WTC11 (cell line): ENCODE measurements at regions not wholly inside any gene's neighbourhood (a gene's known extent, or its start where the extent isn't known, plus 50 kb on each side); places are given as distances from the start of the nearest gene placed in this dataset.

Experiments used
- AFF4 ChIP-seq: sonication (generic); formaldehyde crosslinking; IDR thresholded peaks from 2 replicates; pipeline ENCODE4 v1.8.1; 2023; ENCODE audit warnings: mild to moderate bottlenecking, missing genetic modification reagents, borderline replicate concordance
- ATF6 ChIP-seq: sonication (generic); formaldehyde crosslinking; IDR thresholded peaks from 2 replicates; pipeline ENCODE4 v1.8.1; 2023; ENCODE audit warnings: mild to moderate bottlenecking, missing genetic modification reagents
- CREB1 ChIP-seq: sonication (generic); formaldehyde crosslinking; IDR thresholded peaks from 2 replicates; pipeline ENCODE4 v1.8.0; 2023; ENCODE audit warnings: mild to moderate bottlenecking, missing genetic modification reagents
- CTCF ChIP-seq: fragments of 200-600 bp; IDR thresholded peaks from 2 replicates; pipeline ENCODE4 v1.8.0; 2022; ENCODE audit warnings: antibody characterized with exemption
- E2F1 ChIP-seq: sonication (generic); formaldehyde crosslinking; IDR thresholded peaks from 2 replicates; pipeline ENCODE4 v1.8.0; 2022; ENCODE audit warnings: mild to moderate bottlenecking, missing genetic modification reagents
- E2F5 ChIP-seq: sonication (generic); formaldehyde crosslinking; IDR thresholded peaks from 2 replicates; pipeline ENCODE4 v1.8.1; 2022; ENCODE audit warnings: mild to moderate bottlenecking, moderate library complexity, missing genetic modification reagents
- ERG ChIP-seq: fragments of 250-450 bp; sonication (Bioruptor Pico); IDR thresholded peaks from 2 replicates; pipeline ENCODE4 v1.8.0; 2021; ENCODE audit warnings: mild to moderate bottlenecking
- ETV6 ChIP-seq: sonication (generic); formaldehyde crosslinking; IDR thresholded peaks from 2 replicates; pipeline ENCODE4 v1.8.1; 2022; ENCODE audit warnings: mild to moderate bottlenecking, missing genetic modification reagents
- IRF2 ChIP-seq: sonication (generic); formaldehyde crosslinking; IDR thresholded peaks from 2 replicates; pipeline ENCODE4 v1.8.0; 2022; ENCODE audit warnings: low read depth, missing genetic modification reagents, borderline replicate concordance
- JAZF1 ChIP-seq: fragments of 250-450 bp; sonication (Bioruptor Pico); IDR thresholded peaks from 2 replicates; pipeline ENCODE4 v1.9.0; 2021; ENCODE audit warnings: moderate library complexity, mild to moderate bottlenecking, inconsistent platforms
- MAX ChIP-seq: sonication (generic); formaldehyde crosslinking; IDR thresholded peaks from 2 replicates; pipeline ENCODE4 v1.8.0; 2022; ENCODE audit warnings: mild to moderate bottlenecking, missing genetic modification reagents
- NFYB ChIP-seq: sonication (generic); formaldehyde crosslinking; conservative IDR thresholded peaks from 2 replicates; pipeline ENCODE4 v1.8.0; 2022; ENCODE audit warnings: low read depth, missing genetic modification reagents
- USF2 ChIP-seq: sonication (generic); formaldehyde crosslinking; IDR thresholded peaks from 2 replicates; pipeline ENCODE4 v1.8.1; 2023; ENCODE audit warnings: mild to moderate bottlenecking, missing genetic modification reagents, moderate library complexity

GRCh38 chr4:20096911-20097310 lies 154.8 kb upstream of the SLIT2 start:
- TF ChIP-seq CTCF (no peak), AFF4 (CRISPR knock-in tag) (no peak), USF2 (CRISPR knock-in tag) (no peak), E2F5 (CRISPR knock-in tag) (no peak), CREB1 (no peak), ERG (CRISPR knock-in tag) (no peak), ATF6 (CRISPR knock-in tag) (no peak), NFYB (CRISPR knock-in tag) (no peak), JAZF1 (CRISPR knock-in tag) (no peak), MAX (no peak), IRF2 (CRISPR knock-in tag) (no peak), E2F1 (CRISPR knock-in tag) (no peak), ETV6 (CRISPR knock-in tag) (no peak)
